GM19351 (cell line): ENCODE measurements at regions not wholly inside any gene's neighbourhood (a gene's known extent, or its start where the extent isn't known, plus 50 kb on each side); places are given as distances from the start of the nearest gene placed in this dataset.

ENCODE experiments used
- ATAC-seq: cut with Tn5 transposase; IDR thresholded peaks from one replicate; pipeline ENCODE4 v1.9.1; 2021; ENCODE audit warnings: mild to moderate bottlenecking, moderate library complexity; ENCODE audit not compliant: unreplicated experiment

GRCh38 chr2:51237626-51238271 is 205.8 kb upstream of the NRXN1 start:
- ATAC-seq = no peak

GRCh38 chr2:51232027-51232426 is 200.1 kb upstream of the NRXN1 start:
- no peak for ATAC-seq

GRCh38 chr2:51231071-51231470 is 199.1 kb upstream of the NRXN1 start:
- no peak for ATAC-seq

GRCh38 chr2:51225377-51225776 is 193.4 kb upstream of the NRXN1 start:
- ATAC-seq = no peak

- no peak for ATAC-seq
Observed at GRCh38 chr2:51224790-51225189, 192.9 kb upstream of the NRXN1 start.

GRCh38 chr2:51222106-51222505 is 190.2 kb upstream of the NRXN1 start:
- ATAC-seq = no peak

- no peak for ATAC-seq
Observed at GRCh38 chr2:51220606-51221005, 188.7 kb upstream of the NRXN1 start.

GRCh38 chr2:51220080-51220479 is 188.1 kb upstream of the NRXN1 start:
- ATAC-seq = no peak

- ATAC-seq = no peak
Observed at GRCh38 chr2:51219468-51219867, 187.5 kb upstream of the NRXN1 start.

- no peak for ATAC-seq
Observed at GRCh38 chr2:51218047-51218446, 186.1 kb upstream of the NRXN1 start.

- no peak for ATAC-seq
Observed at GRCh38 chr2:51213826-51214225, 181.9 kb upstream of the NRXN1 start.

- peak; percentile 54 for ATAC-seq
Observed at GRCh38 chr2:51212374-51212773, 180.4 kb upstream of the NRXN1 start.

GRCh38 chr2:51208521-51208920 is 176.6 kb upstream of the NRXN1 start:
- no peak for ATAC-seq

- ATAC-seq = no peak
Observed at GRCh38 chr2:51201295-51201694, 169.4 kb upstream of the NRXN1 start.

GRCh38 chr2:51194656-51195055 is 162.7 kb upstream of the NRXN1 start:
- ATAC-seq = no peak

GRCh38 chr2:51170273-51170672 is 138.3 kb upstream of the NRXN1 start:
- ATAC-seq = no peak

GRCh38 chr2:51165534-51166260 is 133.8 kb upstream of the NRXN1 start:
- ATAC-seq = no peak

- no peak for ATAC-seq
Observed at GRCh38 chr2:51158251-51158650, 126.3 kb upstream of the NRXN1 start.

GRCh38 chr2:51153236-51153635 is 121.3 kb upstream of the NRXN1 start:
- ATAC-seq = no peak

GRCh38 chr2:51151490-51152140 is 119.7 kb upstream of the NRXN1 start:
- ATAC-seq = no peak

GRCh38 chr2:51149725-51150124 is 117.8 kb upstream of the NRXN1 start:
- ATAC-seq = no peak

- no peak for ATAC-seq
Observed at GRCh38 chr2:51145761-51146160, 113.8 kb upstream of the NRXN1 start.
